GM21576 (cell line): ENCODE measurements at regions not wholly inside any gene's neighbourhood (a gene's known extent, or its start where the extent isn't known, plus 50 kb on each side); places are given as distances from the start of the nearest gene placed in this dataset.
"Not testable (repeated sequence)": the region's sequence is repeated elsewhere in the genome, so short reads cannot be mapped to it uniquely, and the experiment has no call there.

Experiments
- ATAC-seq: cut with Tn5 transposase; IDR thresholded peaks from one replicate; pipeline ENCODE4 v1.9.1; 2021; ENCODE audit warnings: mild to moderate bottlenecking, moderate library complexity; ENCODE audit not compliant: unreplicated experiment

DNA sequence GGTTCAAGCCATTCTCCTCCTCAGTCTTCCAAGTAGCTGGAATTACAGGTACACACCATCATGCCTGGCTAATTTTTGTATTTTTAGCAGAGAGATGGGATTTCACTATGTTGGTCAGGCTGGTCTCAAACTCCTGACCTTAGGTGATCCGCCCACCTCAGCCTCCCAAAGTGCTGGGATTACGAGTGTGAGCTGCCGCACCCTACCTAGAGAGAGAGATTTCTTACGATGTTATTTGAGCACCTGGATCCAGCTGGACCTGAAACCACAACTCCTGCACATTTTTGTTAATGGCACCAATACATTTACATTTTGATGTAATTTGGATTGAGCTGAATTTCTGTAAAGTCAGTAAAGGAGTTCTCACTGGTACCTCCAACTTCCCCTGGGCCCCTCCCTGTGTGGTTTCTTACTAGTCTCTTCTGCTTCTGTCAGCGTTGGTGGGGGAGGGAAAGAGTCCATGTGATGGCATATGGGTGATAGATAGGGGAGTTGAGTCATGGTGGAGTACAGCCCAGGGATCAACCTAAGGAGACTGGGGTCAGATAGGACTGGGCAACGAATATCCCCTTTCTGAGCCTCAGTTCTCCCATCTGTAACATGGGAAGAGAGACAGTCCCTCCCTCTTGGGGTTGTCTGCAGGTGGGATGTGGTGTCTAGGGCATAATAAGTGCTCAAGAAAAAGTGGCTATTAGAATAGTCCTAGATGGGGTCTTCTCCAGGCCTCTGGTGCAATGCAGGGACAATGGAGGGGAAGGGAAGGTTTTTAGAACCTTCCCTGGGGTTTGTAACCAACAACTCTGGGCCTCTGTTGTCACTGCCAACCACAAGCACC is 83.3 kb upstream of the MED13L start:
- ATAC-seq: no peak

DNA sequence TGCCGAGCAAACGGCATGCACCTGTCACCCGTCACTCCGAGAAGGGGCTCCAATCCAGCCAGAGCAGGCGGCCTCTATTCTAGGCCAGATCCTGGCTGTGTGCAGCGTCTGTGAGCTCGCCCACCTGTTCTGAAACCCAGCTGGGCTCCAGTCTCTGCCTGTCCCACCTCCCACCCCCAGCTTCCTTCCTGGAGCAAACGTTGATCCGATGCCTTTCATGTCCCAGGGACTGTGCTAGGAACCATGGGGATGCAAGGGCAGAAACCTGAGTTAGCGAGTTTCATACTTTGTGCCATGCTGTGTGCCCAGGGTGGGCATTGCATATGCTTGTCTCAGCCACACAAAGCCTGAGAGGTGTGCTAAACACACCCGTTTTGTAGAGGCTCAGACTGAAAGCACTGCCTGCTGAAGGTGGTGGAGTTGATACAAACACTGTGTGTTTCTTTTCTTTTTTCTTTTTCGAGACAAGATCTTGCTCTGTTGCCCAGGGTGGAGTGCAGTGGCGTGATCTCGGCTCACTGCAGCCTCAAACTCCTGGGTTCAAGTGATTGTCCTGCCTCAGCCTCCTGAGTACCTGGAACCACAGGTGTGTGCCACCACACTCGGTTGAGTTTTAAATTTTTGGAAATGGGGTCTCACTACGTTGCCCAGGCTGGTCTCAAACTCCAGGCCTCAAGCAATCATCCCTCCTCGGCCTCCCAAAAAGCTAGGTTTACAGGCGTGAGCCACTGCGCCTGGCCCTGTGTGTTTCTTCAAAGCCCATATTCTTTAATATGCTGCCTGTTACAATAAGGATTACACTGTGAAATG is 84.1 kb upstream of the MED13L start:
- ATAC-seq: no peak

DNA sequence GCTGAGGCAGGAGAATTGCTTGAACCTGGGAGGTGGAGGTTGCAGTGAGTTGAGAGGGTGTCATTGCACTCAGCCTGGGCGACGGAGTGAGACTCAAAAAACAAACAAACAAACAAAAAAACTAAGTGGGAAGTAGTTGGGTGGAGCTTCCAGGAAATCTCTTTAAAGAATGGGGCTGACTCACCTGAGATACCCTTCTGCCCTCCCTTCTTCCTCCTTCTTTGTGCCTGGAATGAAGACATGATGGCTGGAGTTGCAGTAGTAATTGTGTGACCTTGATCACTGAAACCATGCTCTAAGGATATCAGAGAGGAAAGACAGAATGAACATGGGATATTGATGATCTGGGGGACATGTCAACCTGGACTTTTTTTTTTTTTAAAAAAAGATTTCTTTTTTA is 87.6 kb upstream of the MED13L start:
- ATAC-seq: no peak

DNA sequence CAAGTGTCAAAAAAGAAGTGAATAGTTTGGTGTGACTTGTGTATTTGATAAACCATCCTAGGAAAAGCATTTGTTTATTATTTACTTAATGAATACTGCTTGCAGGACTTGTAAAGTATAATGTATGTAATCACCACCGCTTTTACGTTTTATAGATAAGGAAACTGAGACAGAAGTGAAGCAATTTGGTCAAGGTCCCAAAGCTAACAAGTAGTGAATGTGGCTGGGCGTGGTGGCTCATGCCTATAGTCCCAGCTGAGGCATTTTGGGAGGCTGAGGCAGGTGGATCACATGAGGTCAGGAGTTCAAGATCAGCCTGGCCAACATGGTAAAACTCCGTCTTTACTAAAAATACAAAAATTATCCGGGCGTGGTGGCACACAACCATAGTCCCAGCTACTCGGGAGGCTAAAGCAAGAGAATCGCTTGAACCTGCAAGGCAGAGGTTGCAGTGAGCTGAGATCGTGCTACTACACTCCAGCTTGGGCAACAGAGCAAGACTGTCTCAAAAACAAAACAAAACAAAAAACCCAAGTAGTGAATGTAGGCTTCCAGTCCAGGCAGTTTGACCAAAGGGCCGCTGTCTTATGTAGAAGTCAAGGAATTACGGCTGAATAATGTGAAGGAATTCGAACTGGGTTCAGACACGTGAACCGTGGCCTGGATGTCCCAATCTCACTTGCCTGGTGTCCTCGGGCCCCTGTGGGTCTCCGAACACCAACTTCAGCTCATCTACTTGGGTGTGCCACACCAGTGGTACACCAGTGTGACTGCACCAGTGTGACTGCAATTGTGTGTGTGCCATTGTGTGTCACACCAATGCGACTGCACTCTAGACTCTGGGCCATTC is 88.3 kb upstream of the MED13L start:
- ATAC-seq: no peak

DNA sequence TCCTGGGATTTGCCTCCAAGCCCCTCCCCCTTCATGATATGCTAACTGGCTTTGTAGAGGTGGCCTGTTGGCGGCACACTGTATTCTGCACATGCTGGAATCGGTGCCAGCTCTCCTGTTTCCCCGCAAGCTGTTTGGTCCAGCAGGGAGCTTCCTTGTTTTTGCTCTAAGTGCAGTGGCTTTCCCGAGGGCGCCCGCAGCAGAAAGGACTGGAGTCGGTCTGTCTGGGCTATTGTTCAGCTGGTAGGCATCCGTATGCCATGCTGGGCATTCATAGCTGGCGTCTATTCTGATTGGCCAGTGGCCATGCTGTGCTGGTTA is 88.9 kb upstream of the MED13L start:
- ATAC-seq: no peak

DNA sequence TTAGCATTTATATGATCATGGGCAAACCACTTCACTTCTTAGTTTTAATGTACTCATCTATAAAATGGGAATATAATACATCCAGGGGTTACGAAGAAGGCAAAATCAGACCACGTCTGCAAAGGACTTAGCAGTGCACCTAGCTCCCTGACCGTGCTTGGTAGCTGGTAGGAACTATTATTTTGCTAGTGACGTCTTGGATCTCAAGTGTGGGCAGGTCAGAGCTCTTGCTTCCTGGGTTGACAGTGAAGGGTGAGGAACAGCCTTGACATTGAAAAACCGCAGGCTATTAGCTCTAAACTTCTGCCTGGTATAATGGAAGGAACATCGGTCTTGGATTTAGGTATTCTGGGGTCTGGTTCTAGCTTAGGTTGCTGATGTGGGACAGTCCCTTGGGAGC is 89.3 kb upstream of the MED13L start:
- no peak for ATAC-seq

DNA sequence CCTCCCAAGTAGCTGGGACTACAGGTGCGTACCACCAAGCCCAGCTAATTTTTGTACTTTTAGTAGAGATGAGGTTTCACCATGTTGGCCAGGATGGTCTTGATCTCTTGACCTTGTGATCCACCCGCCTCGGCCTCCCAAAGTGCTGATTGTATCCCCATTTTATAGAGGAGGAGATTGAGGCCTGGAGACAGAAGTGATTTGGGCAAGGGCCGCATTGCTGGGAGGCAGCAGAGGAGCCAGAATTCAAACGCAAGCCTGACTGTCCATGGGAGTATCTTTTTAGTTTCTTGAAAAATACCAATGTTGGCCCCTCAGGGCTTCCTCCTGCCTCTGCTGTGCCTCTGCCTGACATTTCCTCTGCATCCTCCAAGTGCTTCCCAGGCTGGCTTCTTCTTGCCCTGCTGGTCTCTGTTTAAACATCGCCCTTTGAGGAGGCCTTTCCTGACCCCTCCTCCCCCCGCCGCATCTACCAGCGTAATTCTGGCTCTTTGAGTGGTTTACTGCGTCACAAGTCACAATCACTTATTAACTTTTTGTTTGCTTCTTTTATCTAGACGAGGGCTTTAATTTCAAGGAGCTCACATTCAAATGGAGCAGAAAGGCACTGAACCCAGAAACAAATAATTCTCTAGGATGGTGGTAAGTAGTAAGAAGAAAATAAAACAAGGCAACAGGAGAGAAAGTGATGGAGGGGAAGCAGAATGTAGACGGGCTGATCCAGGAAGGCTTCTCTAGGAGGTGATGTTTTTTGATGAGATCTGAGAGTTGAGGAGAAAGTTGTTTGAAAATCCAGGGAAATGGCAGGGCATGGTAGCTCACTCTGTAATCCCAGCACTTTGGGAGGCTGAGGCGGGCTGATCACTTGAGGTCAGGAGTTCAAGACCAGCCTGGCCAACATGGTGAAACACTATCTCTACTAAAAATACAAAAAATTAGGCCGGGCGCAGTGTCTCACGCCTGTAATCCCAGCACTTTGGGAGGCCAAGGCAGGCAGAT is 91.0 kb upstream of the MED13L start:
- ATAC-seq: no peak

DNA sequence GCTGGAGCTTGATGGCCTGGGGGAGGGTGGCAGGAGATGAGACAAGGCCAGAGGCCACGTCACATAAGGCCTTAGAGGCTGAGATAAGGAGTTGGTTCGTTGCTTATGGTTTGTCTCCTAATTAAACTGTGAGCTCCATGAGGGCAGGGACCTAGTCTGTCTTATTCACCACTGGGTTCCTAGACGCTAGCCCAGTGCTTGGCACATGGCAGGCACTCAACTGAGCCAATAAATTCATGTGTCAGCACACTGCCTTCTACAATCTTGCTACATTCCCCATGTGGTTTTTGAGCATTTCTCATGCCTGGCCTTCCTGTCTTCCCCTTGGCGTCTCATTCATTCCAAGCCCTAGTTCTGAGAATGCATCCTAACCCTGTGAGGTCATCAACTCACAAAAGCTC is 92.5 kb upstream of the MED13L start:
- ATAC-seq: no peak

DNA sequence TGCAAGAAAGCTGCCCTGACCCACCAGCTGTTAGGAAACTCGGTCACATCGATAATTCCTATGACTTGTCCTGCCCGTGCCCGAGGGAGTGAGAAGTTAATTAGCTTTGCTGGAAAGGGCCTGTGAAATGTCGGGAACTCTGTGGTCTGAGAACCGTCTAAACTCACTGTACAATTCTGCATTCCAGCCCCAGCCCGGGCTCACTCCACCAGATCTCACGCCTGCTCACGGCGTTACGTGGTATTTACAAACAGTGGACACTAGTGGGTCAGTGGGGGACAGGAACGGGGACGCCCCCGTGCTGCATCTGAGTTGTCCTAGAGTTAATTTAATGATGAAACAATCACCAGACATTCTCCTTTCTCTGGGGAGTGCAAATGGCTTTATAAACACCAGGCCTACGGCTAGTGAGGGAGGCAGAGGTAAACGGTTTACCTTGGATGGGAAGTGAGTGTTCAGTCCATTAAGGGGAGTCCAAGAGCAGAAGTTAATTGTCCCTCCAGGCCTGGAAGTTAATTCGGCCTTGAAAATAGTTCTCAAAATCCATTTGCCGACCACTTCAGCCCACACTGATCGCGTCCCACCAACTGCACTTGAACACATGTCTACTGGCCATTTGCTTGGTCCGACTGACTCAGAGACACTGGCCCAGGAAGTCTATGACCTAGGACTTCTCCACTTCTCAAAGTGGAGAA is 93.5 kb upstream of the MED13L start:
- no peak for ATAC-seq

DNA sequence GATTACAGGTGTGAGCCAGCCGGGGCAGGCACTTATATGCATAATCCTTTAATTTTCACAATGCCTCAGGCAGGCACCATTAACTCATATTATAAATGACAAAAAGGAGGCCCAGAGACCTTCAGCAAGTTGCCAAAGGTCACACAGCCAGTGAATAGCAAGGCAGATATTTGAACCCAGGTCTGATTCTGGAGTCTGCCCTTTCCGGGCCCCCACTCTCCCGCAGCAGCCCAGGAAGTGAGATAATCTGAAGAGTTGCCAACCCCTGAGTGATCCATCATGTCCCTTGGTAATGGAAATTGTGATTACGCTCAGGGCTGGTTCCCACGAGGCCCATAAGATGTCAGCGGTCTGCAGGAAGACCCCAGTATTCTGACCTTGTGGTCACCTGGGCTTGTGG is 95.3 kb upstream of the MED13L start:
- no peak for ATAC-seq

DNA sequence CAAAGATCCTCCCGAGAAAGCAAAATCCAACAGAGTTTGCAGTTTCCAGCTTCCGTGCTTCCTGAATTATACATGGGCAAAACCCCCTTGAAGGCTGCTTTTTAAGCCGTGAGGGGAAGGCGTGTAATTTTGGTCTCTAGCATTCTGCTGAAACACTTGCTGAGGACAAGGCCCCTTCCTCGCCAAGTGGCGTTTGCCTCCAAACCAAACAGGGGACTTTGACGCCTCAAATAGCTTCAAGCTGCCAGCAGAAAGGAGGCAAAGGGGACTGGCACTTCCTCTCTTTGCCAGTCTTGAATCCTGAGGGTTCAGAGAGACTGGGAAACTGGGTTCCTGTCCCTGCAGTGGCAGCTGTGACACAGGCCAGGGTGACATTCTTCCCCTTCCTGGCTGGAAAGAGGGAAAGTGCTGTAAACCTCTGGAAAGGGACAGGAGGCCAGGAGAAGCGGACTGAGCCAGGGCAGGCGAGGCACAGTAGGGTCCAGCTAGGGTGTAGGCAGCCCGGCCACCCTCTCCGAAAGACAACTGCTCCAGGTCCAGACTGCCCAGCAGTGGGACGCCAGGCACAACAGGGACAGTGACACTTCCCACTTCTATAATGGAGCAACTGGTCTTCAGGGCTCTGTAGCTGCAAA is 96.2 kb upstream of the MED13L start:
- no peak for ATAC-seq

DNA sequence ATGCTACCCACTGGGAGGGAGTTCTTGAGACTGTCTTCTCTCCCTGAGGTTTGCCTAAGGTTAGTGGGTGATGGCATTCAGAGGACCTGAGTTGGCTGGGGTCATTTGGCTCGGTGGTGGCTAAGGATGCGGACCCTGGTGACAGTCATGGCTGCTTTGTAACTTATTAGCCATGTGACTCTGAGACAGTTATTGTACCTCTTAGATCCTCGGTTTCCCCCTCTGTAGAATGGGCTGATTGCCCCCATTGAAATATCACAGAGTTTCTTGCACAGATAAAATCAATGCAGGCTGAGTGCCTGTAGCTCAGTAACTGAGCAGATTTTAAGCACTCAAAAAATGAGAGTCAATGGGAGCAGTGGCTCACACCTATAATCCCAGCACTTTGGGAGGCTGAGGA is 96.7 kb upstream of the MED13L start:
- no peak for ATAC-seq

DNA sequence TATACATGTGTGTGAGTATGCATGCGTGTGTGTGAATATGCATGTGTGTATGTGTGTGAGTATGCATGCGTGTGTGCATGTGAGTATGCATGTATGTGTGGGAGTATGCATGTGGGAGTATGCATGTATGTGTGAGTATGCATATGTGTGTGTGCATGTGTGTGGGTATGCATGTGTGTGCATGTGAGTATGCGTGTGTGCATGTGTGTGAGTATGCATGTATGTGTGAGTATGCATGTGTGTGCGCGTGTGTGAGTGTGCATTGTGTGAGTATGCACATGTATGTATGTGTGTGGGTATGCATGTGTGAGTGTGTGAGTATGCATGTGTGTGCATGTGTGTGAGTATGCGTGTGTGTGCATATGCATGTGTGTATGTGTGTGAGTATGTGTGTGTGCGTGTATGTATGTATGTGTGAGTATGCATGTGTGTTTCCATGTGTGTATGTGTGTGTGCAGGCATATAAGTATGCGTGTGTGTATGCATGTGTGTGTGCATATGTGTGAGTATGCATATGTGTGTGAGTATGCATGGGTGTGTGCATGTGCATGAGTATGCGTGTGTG is 97.9 kb upstream of the MED13L start:
- ATAC-seq: no peak

DNA sequence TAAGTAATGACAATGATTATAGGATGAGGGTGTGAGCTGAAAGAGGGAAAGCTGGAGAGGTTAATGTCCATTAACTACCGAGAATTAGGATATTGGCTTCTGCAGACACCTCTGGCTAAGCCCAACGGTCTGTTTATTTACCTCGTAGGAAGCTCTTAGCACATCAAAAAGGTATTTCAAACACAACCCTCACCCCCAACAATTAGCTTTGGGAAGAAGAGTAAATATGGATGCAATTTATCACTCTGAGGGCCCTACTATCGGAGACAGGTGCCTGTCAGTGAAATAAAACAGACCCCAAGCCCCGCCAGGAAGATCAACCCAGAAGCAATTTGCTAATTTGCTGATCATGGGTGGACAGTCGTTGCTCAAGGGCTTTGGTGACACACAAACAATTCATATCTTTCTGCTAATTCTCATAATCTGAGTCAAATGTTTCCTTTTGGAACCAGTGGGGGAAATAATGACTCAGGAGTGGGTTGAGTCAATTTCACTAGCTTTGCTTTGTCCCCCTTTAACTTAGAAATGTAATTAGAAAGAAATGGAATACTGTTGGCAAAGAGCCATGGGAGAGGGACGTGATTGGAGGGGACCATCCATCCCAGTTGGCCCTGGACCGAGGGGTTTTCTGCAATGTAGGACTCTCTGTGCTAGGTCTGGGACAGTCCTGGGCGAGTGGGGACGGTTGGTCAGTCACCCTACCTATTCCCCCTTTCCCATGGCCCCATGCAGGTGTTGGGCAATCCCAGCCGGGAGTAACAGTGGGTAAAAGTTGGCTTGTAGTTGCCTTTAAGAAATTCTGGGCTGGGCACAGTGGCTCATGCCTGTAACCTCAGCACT is 99.1 kb upstream of the MED13L start:
- no peak for ATAC-seq

DNA sequence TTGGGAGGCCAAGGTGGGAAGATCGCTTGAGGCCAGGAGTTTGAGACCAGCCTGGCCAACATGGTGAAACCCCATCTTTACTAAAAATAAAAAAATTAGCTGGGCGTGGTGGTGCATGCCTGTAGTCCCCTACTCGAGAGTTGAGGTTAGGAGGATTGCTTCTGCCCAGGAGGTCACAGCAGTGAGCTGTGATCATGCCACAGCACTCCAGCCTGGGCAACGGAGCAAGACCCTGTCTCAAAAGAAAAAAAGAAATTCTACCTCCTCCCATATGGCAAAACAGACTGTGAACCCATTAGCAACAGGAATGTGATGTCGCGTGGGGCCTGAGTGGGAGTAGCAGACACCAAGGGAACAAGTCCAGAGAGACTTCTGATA is 99.7 kb upstream of the MED13L start:
- ATAC-seq: not testable (repeated sequence)

DNA sequence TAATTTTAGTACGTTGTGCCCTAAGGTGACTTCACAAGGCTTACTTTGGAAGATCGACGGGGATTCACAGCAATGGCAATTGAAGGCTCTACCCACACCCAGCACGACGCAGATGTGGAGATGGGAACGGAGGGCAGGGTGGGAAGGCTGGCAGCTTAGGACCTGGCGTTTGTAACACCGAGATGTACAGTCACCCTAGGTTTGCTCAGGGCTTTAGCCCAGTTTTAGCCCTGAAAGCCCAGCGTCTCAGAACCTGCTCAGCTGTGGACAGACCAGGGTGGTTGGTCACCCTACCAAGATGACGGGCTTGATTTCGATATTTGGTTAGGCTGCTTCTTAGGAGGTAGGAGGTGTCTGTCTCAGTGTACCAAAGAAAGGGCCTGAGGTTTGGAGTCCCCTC is 100.5 kb upstream of the MED13L start:
- no peak for ATAC-seq

DNA sequence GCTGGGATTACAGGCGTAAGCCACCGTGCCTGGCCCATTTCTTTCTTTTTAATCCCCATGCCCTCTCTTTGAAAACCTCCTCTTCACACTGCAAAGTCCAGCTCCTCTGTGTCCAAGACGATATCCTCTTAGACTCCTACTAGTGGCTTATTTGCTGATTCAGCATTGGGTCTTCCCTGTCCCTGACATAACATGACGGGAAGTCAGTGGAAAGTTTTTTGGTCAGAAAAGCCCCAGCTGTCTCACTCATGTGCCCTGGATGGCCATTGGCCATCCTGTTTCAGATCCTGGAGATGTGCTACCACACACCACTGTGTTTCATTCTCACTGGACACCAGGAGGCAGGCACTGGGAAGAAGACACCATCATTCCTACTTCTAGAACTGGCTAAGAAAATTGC is 102.6 kb upstream of the MED13L start:
- ATAC-seq: no peak

DNA sequence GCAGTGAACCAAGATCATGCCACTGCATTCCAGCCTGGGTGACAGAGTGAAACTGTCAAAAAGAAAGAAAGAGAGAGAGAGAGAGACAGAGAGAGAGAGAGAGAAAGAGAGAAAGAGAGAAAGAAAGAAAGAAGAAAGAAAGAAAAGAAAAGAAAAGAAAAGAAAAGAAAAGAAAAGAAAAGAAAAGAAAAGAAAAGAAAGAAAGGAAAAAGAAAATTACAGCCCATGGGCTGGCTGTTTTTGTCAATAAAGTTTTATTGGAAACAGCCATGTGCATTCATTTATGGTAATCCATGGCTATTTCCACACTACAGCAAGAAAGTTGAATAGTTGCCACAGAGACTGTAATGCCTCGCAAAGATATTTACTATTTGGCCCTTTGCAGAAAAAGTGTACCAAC is 103.2 kb upstream of the MED13L start:
- ATAC-seq: not testable (repeated sequence)
